Fibroblast of upper back skin (primary cell): ENCODE measurements at regions not wholly inside any gene's neighbourhood (a gene's known extent, or its start where the extent isn't known, plus 50 kb on each side); places are given as distances from the start of the nearest gene placed in this dataset.

Source experiments
- DNase-seq: peaks from one replicate; pipeline ENCODE4 v3.0.0-alpha.2; 2013

- DNase-seq, result peak; percentile 76
These were observed 66.7 kb upstream of the PRPS1 start for GRCh38 chrX:107561468-107562215.

DNA sequence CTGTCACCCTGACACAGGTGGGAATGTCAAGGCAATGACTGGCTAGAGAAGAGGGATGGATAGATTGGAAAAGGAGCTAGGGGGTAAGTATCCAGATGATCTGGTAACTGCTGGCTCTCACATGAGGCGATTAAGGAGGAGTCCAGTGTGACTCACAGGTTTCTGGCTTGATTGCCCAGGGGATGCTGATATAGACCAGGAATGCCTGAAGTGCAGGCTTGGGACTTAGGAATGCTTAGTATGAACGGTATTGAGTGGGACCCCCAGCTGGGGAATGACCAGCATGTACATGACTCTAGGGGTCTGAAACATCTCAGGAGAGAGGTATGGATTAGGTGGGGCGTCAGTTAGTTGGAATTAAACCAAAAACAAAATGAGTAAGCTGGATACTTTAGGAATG is 65.8 kb upstream of the PRPS1 start:
- peak; percentile 97 for DNase-seq

- DNase-seq, result no peak
These were observed 64.5 kb upstream of the PRPS1 start for GRCh38 chrX:107563824-107564223.

GRCh38 chrX:107565015-107565414 is 63.3 kb upstream of the PRPS1 start:
- DNase-seq, result peak; percentile 73

- peak; percentile 75 for DNase-seq
These were observed 62.2 kb upstream of the PRPS1 start for GRCh38 chrX:107565931-107566603.

DNA sequence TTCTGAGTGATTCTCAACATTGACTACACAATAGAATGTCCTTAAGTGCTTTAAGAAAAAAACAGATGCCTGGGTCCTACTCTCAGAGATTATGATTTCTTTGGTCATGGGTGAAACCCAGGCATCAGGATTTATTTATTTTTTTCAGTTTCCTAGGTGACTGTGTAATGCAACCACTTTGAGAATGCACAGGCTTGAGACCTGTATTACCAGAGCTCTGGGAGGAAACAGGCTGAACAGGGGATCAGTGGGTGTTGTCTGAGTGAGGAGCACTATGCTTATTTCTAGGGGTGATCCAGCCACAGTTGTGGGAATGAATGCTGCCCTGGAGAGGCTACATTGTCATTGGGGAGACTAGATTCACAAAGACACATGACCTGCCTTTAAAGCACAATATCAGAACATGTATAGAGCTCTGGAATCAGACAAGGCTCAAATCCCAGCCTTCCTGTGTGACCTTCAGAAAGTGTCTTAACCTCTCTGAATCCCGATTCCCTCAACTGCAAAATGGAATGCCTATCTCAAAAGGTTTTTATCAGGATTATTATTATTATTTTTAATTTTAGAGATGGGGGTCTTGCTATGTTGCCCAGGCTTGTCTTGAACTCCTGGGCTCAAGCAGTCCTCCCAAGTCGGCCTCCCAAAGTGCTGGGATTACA is 61.6 kb upstream of the PRPS1 start:
- peak; percentile 17 for DNase-seq

GRCh38 chrX:107567370-107567769 is 60.9 kb upstream of the PRPS1 start:
- DNase-seq, result no peak

DNA sequence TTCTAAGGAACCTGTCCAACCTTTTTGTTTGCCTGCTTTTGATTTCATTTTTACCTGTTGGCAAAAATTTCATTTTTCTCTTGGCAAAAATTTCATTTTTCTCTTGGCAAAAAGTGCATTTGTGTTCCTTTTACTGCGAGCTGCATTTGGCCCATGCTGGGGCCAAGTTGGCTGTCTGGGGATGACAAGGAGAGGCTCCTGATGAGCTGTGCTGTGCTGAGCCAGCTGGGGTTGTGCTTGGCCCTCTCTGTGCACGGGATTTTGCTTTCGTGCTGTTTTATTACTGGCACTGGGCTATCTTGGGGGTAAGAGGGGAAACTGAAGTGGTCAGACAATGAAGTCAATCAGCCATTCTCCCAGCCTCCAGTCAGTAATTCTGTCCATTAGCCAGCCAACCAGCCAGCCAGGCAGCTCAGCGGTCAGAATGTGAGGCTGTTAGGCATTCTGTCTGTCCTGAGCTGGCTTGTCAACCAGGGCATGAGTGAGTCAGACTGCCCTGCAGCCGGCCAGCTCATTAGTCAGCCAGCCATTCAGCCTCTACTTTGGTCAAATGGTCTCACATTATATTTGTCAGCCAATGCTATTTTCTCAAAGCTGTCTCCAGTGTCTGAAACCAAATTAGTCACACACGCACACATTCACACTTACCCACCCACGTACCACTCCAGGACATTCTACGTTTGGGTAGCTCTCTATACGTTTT is 56.9 kb upstream of the PRPS1 start:
- peak; percentile 88 for DNase-seq

- no peak for DNase-seq
These were observed 55.3 kb upstream of the PRPS1 start for GRCh38 chrX:107573016-107573415.

DNA sequence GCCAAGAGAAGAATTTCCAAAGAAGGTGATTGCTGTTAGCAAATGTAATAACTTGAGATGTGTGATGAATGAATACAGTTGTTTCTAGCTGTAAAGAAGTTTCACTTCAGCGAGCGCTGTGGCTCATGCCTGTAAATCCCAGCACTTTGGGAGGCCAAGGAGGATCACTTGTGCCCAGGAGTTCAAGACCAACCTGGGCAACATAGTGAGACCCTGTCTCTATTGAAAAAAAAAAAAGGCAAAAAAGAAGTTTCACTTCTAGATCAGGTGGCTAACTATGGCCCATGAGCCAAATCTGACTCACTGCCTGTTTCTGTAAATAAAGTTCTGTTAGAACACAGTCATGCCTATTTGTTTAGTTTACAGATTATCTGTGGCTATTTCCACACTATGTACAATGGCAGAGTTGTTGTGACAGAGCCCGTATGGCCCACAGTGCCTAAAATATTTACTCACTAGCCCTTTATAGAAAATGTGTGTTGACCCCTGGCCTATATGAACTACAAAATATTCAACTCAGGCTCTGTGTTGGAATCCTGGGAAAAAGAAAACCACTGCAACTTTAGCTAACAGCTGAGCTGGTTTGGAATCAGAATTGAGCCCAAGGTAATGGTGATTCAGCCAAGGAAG is 54.1 kb upstream of the PRPS1 start:
- peak; percentile 10 for DNase-seq

DNA sequence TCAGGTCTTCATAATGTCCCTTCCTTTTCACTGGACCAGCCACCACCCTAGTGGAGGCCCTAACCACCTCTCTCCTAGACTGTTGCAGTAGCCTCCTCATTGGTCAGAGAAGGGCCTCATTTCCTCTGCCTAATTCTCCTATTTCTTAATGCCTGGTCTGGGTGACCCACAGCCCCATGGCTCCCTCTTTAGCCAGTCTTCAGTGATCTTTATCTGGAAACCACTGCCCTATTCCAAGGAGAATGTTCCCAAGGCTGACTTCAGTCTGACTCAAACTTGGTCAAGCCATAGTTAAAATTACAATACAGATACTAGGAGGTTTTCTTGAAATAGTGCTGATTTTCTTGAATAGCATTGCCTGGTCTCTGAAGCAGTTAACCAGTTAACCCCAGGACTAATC is 53.6 kb upstream of the PRPS1 start:
- DNase-seq, result peak; percentile 13

- no peak for DNase-seq
These were observed 51.9 kb upstream of the PRPS1 start for GRCh38 chrX:107576392-107576791.

DNA sequence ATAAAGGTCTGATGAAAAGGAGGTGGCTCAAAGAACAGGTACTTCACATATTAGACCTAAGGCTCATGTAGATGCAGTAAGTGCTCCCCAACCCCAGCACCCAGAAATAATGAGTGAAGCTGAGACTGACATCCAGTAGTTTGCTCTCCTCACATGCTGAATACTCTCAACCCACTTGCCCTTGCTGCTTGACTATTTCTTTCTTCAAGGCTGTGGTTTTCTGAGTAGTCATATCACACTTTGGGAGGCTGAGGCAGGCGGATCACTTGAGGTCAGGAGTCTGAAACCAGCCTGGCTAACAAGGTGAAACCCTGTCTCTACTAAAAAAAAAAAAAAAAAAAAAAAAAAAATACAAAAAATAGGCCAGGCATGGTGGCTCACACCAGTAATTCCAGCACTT is 51.5 kb upstream of the PRPS1 start:
- DNase-seq, result no peak

DNA sequence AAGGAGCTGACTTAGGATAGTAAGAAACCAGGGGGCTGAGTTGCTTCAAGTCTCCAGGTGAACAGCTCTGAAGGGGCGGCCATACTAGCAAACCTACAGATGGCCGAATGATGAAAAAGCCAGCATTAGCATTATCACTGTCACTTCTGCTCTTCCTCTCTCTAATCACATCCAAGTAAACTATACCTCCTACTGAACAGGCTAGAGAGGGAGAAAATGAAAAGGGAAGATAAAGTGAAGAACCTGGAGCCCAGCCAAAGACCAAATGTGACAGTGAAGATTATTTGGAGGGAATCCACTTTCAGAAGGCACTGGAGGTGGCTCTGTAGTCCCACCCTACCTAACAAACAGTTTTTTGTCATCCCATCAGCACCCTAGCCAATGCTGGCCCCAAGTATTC is 50.4 kb upstream of the PRPS1 start:
- DNase-seq, result no peak
